ENCODE measurements at regions not wholly inside any gene's neighbourhood (a gene's known extent, or its start where the extent isn't known, plus 50 kb on each side); places are given as distances from the start of the nearest gene placed in this dataset.

DNA sequence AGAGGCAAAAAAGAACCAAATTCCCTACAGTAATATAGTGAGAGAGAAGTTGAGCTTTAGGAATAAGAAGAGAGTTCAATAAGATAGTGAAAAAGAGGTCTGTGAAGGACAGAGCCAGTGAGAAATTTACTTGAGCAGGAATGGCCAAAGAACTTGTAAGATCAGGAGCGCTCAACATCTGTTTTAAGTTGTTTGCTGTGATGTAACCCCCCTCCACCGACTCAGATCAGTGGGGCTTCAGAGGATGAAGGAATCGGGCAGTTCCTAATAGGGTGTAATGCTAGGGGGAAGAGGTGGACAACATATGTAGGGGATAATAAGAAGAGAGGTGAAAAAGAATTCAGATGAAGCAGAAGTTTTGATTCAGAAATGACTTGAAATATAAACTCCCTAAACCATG is 85.3 kb upstream of the FNDC3A start:
- Histone ChIP-seq H3K27me3 (ENCODE audit: control insufficient read depth, insufficient read depth, low read length) (no peaks in the 10 kb centered on the region), H3K9ac (ENCODE audit: low read depth, low read length) (no peak overlapping the region), H3K9me3 (ENCODE audit: control insufficient read depth, insufficient read depth, low read length) (no peaks in the 10 kb centered on the region), H3K4me3 (ENCODE audit: low read depth, low read length) (no peak overlapping the region), H3K36me3 (ENCODE audit: control insufficient read depth, insufficient read depth, low read length) (no peaks in the 10 kb centered on the region), H3K27ac (ENCODE audit: low read depth, low read length) (no peak overlapping the region), H3K4me1 (ENCODE audit: control insufficient read depth, insufficient read depth, low read length) (no peaks in the 10 kb centered on the region)

DNA sequence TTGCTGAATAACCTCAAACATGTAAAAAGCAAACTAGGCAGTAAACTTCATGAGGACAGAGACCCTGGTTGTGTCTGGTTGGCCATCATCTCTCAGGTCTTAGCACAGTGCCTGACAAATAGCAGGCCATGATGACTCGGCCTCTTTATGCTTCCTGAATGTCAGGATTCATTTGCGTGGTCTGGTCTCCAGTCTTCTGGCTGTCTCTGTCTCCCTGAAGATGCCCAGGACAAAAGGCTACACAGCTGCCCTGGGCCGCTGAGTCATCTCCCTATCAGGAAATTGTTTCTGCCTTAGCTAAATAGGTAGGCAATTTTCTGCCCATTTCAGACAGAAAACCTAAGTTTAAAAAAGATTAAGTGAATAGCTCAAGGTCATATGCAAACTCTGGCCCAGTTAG is 84.1 kb upstream of the FNDC3A start:
- Histone ChIP-seq H3K4me3 (ENCODE audit: low read depth, low read length) (no peak overlapping the region), H3K9ac (ENCODE audit: low read depth, low read length) (no peak overlapping the region), H3K36me3 (ENCODE audit: control insufficient read depth, insufficient read depth, low read length) (no peaks in the 10 kb centered on the region), H3K27me3 (ENCODE audit: control insufficient read depth, insufficient read depth, low read length) (no peaks in the 10 kb centered on the region), H3K9me3 (ENCODE audit: control insufficient read depth, insufficient read depth, low read length) (no peaks in the 10 kb centered on the region), H3K4me1 (ENCODE audit: control insufficient read depth, insufficient read depth, low read length) (no peaks in the 10 kb centered on the region), H3K27ac (ENCODE audit: low read depth, low read length) (no peak overlapping the region)

DNA sequence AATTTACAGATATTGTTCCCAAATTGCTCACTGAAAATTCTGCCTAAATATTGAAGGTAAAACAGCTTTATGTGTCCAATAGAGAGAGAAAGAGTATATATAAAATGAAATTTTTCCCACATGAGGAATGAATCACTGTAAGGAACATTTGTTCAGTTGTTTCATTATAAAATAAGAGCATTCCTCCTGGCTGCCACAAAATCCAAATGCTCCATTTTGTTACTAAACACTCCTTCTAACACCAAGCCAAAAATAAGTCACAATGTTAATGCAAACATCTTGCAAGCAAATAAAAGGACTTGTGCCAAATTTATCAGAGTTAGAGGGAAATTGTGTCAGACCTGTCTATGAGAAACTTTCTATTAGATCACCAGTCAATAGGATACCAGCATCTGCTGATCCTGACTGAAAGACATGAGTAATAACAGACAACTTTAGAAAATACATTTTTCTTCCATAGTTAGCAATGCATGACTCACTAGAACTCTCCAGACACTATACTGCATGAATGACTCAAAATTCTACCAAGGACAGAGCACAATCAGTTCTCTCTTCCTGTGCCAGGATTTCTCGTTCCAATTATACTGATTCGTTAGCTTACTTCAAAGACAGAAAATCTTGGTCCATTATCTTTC is 83.5 kb upstream of the FNDC3A start:
- Histone ChIP-seq H3K9ac (ENCODE audit: low read depth, low read length) (no peak overlapping the region), H3K27me3 (ENCODE audit: control insufficient read depth, insufficient read depth, low read length) (no peaks in the 10 kb centered on the region), H3K4me1 (ENCODE audit: control insufficient read depth, insufficient read depth, low read length) (no peaks in the 10 kb centered on the region), H3K9me3 (ENCODE audit: control insufficient read depth, insufficient read depth, low read length) (no peaks in the 10 kb centered on the region), H3K4me3 (ENCODE audit: low read depth, low read length) (no peak overlapping the region), H3K36me3 (ENCODE audit: control insufficient read depth, insufficient read depth, low read length) (no peaks in the 10 kb centered on the region), H3K27ac (ENCODE audit: low read depth, low read length) (no peak overlapping the region)

- H3K27me3 ChIP-seq (ENCODE audit: control insufficient read depth, insufficient read depth, low read length): no peaks in the 10 kb centered on the region
- no peaks in the 10 kb centered on the region for H3K36me3 ChIP-seq (ENCODE audit: control insufficient read depth, insufficient read depth, low read length)
- no peak overlapping the region for H3K9ac ChIP-seq (ENCODE audit: low read depth, low read length)
- no peaks in the 10 kb centered on the region for H3K4me1 ChIP-seq (ENCODE audit: control insufficient read depth, insufficient read depth, low read length)
- H3K4me3 ChIP-seq (ENCODE audit: low read depth, low read length): no peak overlapping the region
- H3K27ac ChIP-seq (ENCODE audit: low read depth, low read length): no peak overlapping the region
- H3K9me3 ChIP-seq (ENCODE audit: control insufficient read depth, insufficient read depth, low read length): no peaks in the 10 kb centered on the region
Measured at GRCh38 chr13:48892688-48893075, 83.0 kb upstream of the FNDC3A start.

GRCh38 chr13:48896312-48896711 is 79.4 kb upstream of the FNDC3A start:
- H3K4me3 ChIP-seq (ENCODE audit: low read depth, low read length): no peak overlapping the region
- H3K4me1 ChIP-seq (ENCODE audit: control insufficient read depth, insufficient read depth, low read length): no peaks in the 10 kb centered on the region
- no peaks in the 10 kb centered on the region for H3K9me3 ChIP-seq (ENCODE audit: control insufficient read depth, insufficient read depth, low read length)
- H3K36me3 ChIP-seq (ENCODE audit: control insufficient read depth, insufficient read depth, low read length): no peaks in the 10 kb centered on the region
- no peaks in the 10 kb centered on the region for H3K27me3 ChIP-seq (ENCODE audit: control insufficient read depth, insufficient read depth, low read length)
- no peak overlapping the region for H3K27ac ChIP-seq (ENCODE audit: low read depth, low read length)
- H3K9ac ChIP-seq (ENCODE audit: low read depth, low read length): no peak overlapping the region

DNA sequence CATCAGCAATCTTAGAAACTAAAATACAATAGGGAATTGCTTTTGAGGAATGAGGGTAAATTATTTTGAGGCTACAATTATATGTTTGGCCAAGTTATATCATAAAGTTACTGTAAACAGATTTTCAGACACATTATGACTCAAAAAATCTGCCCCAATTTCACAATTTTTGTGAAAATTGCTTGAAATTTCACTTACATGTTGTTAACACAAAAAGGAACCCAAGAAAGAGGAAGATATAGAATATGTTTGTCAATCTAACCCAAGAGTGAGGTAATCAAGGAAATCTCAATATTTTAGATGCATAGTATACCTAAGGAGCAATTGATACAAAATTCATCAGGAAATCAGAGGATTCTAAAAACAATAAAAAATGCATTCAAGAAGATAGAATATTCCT is 73.9 kb upstream of the FNDC3A start:
- no peaks in the 10 kb centered on the region; the same call in 1 of the 2 replicates for H3K4me1 ChIP-seq (ENCODE audit: control insufficient read depth, insufficient read depth, low read length)
- no peak overlapping the region for H3K27ac ChIP-seq (ENCODE audit: low read depth, low read length)
- H3K27me3 ChIP-seq (ENCODE audit: control insufficient read depth, insufficient read depth, low read length): no peaks in the 10 kb centered on the region
- no peaks in the 10 kb centered on the region for H3K36me3 ChIP-seq (ENCODE audit: control insufficient read depth, insufficient read depth, low read length)
- no peak overlapping the region for H3K4me3 ChIP-seq (ENCODE audit: low read depth, low read length)
- H3K9me3 ChIP-seq (ENCODE audit: control insufficient read depth, insufficient read depth, low read length): no peaks in the 10 kb centered on the region
- H3K9ac ChIP-seq (ENCODE audit: low read depth, low read length): no peak overlapping the region

DNA sequence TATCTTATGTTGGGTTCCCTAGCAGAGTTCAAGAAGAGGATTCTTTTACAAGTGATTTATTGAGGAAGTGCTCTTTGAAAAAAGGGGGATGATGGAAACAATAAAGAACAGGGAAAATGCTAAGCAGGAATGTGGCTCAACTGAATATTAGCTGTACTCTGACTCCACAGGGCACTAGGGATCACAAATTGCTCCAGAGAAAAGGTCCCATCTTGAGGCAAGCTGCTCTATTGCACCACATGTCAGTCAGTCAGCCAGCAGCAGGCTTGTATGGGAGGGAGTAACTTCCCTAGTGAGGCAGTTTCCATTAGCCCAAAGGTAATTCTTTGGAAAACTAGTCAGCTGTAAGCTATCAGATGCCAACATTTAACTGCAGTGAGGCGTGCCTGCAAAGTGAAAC is 73.3 kb upstream of the FNDC3A start:
- Histone ChIP-seq H3K4me3 (ENCODE audit: low read depth, low read length) (no peak overlapping the region), H3K36me3 (ENCODE audit: control insufficient read depth, insufficient read depth, low read length) (no peaks in the 10 kb centered on the region), H3K9ac (ENCODE audit: low read depth, low read length) (no peak overlapping the region)

DNA sequence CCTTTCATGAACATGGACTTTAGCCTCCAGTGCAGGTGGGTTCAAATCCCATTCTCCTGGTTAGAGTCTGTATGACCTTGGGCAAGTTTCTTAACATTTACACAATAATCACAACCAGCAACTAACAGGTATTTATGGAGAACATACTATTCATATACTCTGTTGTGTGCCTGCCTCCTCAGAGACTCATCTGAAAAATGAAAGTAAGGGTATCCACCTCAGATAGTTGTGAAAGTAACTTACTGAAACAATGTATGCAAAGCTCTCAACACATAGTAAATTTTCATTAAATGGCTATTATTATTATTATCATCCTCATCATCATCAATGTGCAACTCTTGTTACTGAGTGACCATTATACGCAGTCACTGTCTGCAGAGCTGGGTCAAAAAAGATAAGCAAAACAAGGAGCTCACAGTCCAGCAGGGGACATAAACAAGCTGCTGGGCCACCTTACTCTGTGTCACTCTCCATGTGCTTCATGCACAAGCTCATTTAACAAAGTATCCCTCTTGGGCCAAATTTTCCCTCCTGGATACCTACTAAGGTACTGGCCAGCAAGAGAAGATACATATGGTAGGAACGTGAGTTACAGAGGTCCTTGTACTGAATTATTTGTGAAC is 70.9 kb upstream of the FNDC3A start:
- Histone ChIP-seq H3K4me1 (ENCODE audit: control insufficient read depth, insufficient read depth, low read length) (peaks cover 7% of the 10 kb centered on the region), H3K36me3 (ENCODE audit: control insufficient read depth, insufficient read depth, low read length) (no peaks in the 10 kb centered on the region), H3K9me3 (ENCODE audit: control insufficient read depth, insufficient read depth, low read length) (no peaks in the 10 kb centered on the region), H3K27me3 (ENCODE audit: control insufficient read depth, insufficient read depth, low read length) (no peaks in the 10 kb centered on the region), H3K4me3 (ENCODE audit: low read depth, low read length) (no peak overlapping the region), H3K27ac (ENCODE audit: low read depth, low read length) (no peak overlapping the region), H3K9ac (ENCODE audit: low read depth, low read length) (no peak overlapping the region)

More for the DNA sequence above, 73.3 kb upstream of the FNDC3A start:
- H3K4me1 ChIP-seq (ENCODE audit: control insufficient read depth, insufficient read depth, low read length): no peaks in the 10 kb centered on the region; the same call in 1 of the 2 replicates
- H3K27ac ChIP-seq (ENCODE audit: low read depth, low read length): no peak overlapping the region
- H3K9me3 ChIP-seq (ENCODE audit: control insufficient read depth, insufficient read depth, low read length): no peaks in the 10 kb centered on the region
- no peaks in the 10 kb centered on the region for H3K27me3 ChIP-seq (ENCODE audit: control insufficient read depth, insufficient read depth, low read length)

DNA sequence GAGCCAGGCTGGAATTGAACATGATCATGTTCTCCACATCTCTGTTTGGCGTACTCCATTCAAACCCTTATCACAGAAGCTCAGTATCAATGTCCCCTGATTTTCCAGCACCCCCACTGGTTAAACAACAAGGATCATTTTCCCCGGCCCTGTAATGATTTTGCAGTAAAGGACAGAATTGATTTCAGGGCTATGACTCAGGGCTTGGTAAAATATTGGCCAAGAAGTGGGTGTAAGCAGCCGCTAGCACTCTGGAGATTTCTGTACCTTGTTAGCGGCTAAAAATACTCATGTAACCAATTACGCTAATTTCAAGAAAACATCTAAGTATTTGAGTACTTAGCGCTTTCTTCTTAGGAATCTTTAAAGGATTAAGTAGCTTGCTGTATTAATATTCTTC is 69.5 kb upstream of the FNDC3A start:
- Histone ChIP-seq H3K27ac (ENCODE audit: low read depth, low read length) (no peak overlapping the region), H3K9me3 (ENCODE audit: control insufficient read depth, insufficient read depth, low read length) (no peaks in the 10 kb centered on the region)

DNA sequence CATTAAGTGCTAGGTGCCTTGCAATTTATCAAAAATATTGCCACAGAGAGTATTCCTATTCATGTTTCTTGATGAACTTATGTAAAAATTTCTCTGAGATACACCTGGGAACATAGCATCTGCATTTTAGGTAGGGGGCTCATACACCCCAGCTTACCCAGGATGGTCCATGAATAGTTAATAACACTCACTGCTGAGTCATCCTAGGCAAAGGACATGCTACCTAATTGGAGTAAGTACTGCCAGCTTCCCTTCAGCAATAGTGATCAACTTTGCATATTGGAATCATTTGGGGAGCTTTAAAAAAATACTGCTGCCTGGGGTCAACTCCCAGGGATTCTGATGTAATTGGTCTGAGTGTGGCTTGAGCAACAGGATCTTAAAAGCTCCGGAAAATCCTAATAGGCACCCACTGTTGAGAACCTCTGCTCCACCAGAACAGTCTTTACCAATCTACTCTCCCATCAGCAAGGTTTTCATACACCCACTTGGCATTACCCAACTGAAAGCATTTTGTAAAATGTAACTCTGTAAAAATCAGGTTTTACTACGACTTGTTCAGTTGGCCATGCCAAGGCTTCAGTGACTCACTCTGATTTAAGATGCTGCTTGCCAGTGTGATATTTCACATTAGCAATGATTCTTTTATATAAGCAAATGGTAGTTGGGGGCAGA is 67.2 kb upstream of the FNDC3A start:
- H3K4me1 ChIP-seq (ENCODE audit: control insufficient read depth, insufficient read depth, low read length): peaks cover 7% of the 10 kb centered on the region
- H3K36me3 ChIP-seq (ENCODE audit: control insufficient read depth, insufficient read depth, low read length): no peaks in the 10 kb centered on the region
- no peak overlapping the region for H3K4me3 ChIP-seq (ENCODE audit: low read depth, low read length)
- no peaks in the 10 kb centered on the region for H3K27me3 ChIP-seq (ENCODE audit: control insufficient read depth, insufficient read depth, low read length)
- H3K9me3 ChIP-seq (ENCODE audit: control insufficient read depth, insufficient read depth, low read length): no peaks in the 10 kb centered on the region
- no peak overlapping the region for H3K9ac ChIP-seq (ENCODE audit: low read depth, low read length)
- no peak overlapping the region for H3K27ac ChIP-seq (ENCODE audit: low read depth, low read length)

More for the DNA sequence above, 69.5 kb upstream of the FNDC3A start:
- H3K36me3 ChIP-seq (ENCODE audit: control insufficient read depth, insufficient read depth, low read length): no peaks in the 10 kb centered on the region
- no peaks in the 10 kb centered on the region for H3K27me3 ChIP-seq (ENCODE audit: control insufficient read depth, insufficient read depth, low read length)
- no peak overlapping the region for H3K9ac ChIP-seq (ENCODE audit: low read depth, low read length)
- H3K4me1 ChIP-seq (ENCODE audit: control insufficient read depth, insufficient read depth, low read length): peaks cover 7% of the 10 kb centered on the region
- no peak overlapping the region for H3K4me3 ChIP-seq (ENCODE audit: low read depth, low read length)

DNA sequence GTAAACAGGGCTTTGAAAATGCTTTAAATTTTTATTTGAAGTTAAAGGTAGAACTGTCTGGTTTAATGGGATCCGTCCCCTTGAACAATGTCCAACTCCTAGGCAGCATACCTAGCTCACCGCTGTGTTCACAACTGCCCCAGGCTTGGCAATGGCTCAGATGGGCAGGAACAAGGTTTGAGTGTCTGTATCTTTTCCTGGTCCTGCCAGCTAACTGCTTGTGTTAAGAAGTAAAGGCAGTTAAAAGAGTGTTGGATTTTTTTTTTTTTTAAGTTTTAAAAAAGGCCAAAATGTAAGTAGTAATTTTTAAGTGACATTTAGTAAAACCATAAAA is 66.7 kb upstream of the FNDC3A start:
- no peak overlapping the region for H3K4me3 ChIP-seq (ENCODE audit: low read depth, low read length)
- H3K27me3 ChIP-seq (ENCODE audit: control insufficient read depth, insufficient read depth, low read length): no peaks in the 10 kb centered on the region
- no peaks in the 10 kb centered on the region for H3K36me3 ChIP-seq (ENCODE audit: control insufficient read depth, insufficient read depth, low read length)
- no peak overlapping the region for H3K9ac ChIP-seq (ENCODE audit: low read depth, low read length)
- H3K4me1 ChIP-seq (ENCODE audit: control insufficient read depth, insufficient read depth, low read length): peaks cover 7% of the 10 kb centered on the region
- no peak overlapping the region for H3K27ac ChIP-seq (ENCODE audit: low read depth, low read length)
- no peaks in the 10 kb centered on the region for H3K9me3 ChIP-seq (ENCODE audit: control insufficient read depth, insufficient read depth, low read length)

All from HUES48 (cell line).